Kidney tubule cell (primary cell): ENCODE measurements at regions not wholly inside any gene's neighbourhood (a gene's known extent, or its start where the extent isn't known, plus 50 kb on each side); places are given as distances from the start of the nearest gene placed in this dataset.
A peak's percentile ranks its signal among the peaks of the same experiment; 100 is the strongest.
"Not testable (repeated sequence)": the region's sequence is repeated elsewhere in the genome, so short reads cannot be mapped to it uniquely, and the experiment has no call there.

Source experiments
- DNase-seq: peaks from one replicate; pipeline ENCODE4 v3.0.0-alpha.2; 2018; ENCODE audit warnings: low spot score

DNA sequence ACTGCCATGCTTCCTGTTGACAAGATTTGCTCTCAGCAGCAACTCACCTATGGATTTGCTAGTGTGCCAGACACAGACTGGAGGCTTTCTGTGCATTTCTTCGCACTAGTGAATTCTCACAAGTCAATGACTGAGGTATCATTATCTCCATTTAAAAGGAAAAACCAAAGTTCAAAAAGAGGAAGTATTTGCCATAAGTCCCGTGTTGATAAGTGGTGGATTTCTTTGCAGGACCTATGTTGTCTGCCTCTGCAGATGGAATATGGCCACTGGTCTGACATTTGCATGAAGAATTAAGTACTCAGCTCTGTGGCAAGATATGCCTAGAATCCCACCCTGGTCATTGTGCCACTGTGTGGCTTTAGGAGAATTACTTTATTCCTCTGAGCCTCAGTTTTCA, 299.6 kb downstream of the PAX3 start:
- no peak for DNase-seq

DNA sequence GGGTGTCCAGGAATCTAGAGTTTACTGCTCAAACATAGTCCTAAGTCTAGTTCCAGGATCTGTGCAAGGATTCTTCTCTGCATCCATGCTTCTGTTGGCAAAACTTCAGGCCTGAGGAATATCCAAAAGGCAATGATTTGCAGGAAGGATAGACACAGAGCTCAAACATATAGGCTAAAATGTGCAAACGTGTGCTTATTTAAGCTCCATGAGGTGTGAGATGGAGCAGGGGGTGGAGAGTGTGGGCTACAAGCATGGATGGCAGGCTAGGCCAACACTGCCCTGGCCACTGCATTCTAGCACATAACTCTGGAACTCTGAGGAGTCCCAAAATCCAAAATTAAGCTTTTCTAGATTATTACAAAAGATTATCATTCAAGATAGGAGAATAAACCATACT, 301.1 kb downstream of the PAX3 start:
- DNase-seq = no peak

- peak; percentile 94 for DNase-seq
Observed at GRCh38 chr2:221997100-221997499, 301.7 kb downstream of the PAX3 start.

DNA sequence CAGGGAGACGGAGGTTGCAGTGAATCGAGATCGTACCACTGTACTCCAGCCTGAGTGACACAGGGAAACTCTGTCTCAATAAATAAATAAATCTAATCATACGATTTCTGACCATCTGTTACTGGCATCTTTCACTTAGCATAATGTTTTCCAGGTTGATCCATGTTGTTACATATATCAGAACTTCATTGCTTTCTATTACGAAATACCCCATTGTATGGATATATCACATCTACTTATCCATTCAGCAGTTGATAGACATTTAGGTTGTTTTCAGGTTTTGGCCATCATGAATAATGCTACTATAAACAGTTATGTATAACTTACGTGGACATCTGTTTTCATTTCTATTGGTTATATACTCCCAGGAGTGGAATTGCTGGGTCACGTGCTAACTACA, 303.9 kb downstream of the PAX3 start:
- no peak for DNase-seq

DNA sequence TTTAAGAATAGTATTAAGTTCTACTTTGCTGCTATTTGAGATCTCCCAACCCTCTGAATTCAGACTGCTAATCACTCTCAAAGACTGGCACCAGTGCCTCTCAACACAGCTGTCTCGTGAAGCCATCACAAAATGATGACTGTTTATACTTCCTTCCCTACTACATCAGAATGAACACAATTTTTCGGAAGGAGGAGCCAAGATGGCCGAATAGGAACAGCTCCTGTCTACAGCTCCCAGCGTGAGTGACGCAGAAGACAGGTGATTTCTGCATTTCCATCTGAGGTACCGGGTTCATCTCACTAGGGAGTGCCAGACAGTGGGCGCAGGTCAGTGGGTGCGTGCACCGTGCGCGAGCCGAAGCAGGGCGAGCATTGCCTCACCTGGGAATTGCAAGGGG, 314.4 kb downstream of the PAX3 start:
- not testable (repeated sequence) for DNase-seq

DNA sequence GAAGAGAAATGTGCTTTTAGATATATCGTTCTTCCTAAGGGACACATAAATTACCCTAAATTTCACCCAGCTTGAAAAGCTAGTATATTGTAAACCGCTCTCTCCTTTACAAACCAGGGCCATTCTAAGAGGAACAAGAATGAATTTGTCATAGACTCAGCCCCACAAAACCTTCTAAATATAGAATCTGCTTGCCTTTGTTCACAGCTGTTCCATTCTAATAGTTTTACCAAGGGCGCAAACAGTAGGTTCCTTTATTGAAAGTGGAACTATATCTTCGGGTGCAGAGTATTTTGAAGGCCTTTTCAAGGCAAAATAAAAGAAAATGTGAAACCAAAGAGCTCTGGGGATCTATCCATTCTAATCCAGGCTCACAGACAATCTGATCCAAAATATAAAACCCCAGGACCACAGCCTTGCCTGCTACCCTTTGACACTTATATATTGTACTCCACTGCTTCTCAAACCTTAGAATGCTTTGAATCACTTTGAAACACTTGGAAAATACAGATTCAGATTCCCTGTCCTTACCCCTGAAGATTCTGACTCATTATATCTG, 316.8 kb downstream of the PAX3 start:
- DNase-seq = no peak

GRCh38 chr2:221975151-221975550, 323.6 kb downstream of the PAX3 start:
- DNase-seq = no peak

DNA sequence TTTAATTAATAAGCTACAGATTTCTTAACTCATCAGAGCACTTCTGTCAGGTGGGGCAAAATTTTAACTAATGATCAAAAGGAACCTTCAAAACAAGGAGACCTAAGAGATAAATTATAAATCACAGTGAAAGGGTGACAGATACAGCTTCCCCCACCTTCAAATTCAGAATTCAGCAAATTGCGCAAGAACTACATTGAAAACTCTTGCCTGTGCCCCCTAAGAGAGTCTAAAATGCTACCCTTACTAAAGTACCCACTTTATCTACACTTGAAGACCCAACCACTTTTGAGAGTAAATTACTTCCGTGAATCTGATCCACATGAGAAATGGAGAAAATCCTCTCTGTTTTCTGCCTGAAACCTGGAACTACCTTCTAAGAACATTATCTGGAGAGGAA, 324.9 kb downstream of the PAX3 start:
- DNase-seq = no peak

- no peak for DNase-seq
Observed at GRCh38 chr2:221973502-221973901, 325.3 kb downstream of the PAX3 start.

DNA sequence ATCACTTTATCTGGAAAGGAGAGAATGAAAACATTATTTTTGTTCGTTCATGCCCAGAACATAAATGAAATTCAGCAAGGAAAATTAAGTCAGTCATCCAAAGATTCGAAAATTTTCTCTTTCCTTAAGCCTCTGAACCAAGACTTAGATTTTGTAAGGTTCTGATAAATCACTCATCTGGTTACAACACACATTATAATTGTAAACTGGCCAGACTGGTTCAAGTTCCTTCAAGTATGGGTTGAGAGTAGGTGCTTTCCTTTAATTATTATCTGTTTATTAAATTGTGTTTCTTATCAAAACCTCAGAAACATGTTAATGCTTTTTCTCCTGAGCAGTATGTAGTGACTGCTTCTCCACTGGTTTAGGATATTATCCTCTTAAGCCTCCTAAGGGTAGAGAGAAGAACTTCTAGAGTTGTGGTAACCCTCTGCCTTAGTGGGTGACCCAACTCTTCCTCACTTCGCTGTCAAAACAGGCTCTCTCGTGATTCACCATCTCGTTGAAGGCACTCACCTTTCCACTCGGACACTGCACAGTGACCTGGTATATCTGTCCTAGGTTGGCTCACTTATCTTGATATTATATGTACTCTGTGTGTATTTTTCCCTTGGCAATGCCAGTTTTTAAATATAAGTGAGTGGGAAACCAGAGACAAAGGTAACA, 325.9 kb downstream of the PAX3 start:
- DNase-seq = no peak

- no peak for DNase-seq
Observed at GRCh38 chr2:221970389-221970788, 328.4 kb downstream of the PAX3 start.

DNA sequence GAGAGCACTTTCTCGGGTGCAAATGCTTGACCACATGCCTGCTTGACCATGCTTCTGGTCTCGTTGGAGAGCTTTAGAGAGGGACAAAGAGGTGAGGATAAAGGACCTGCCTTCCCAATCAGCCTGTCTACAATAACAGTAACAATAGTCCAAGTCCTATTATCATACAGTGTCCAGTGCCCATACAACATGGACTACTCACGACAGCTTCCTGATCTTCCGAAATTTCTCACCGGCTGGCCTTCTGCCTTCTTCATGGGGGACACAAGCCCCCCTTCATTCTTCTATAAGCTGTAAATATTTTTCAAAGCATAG, 329.0 kb downstream of the PAX3 start:
- DNase-seq = no peak

- DNase-seq = peak; percentile 56
Observed at GRCh38 chr2:221969087-221969829, 329.5 kb downstream of the PAX3 start.

GRCh38 chr2:221962186-221962585, 336.6 kb downstream of the PAX3 start:
- no peak for DNase-seq

DNA sequence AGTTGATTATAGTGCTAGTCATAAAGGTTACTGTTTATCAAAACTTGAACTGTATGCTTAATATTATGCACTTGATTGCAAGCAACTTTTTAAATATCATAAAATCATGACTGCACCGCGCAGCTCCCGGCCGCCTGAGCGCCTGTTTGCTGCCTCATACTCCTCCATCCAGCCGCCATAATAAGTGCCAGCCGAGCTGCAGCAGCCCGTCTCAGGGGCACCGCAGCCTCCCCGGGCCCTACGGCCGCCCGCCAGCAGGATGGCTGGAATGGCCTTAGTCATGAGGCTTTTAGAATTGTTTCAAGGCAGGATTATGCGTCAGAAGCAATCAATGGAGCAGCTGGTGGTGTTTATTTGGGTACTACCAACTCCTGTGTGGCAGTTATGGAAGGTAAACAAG, 337.2 kb downstream of the PAX3 start:
- DNase-seq = no peak

- DNase-seq = peak; percentile 8
Observed at GRCh38 chr2:221958224-221958623, 340.6 kb downstream of the PAX3 start.

DNA sequence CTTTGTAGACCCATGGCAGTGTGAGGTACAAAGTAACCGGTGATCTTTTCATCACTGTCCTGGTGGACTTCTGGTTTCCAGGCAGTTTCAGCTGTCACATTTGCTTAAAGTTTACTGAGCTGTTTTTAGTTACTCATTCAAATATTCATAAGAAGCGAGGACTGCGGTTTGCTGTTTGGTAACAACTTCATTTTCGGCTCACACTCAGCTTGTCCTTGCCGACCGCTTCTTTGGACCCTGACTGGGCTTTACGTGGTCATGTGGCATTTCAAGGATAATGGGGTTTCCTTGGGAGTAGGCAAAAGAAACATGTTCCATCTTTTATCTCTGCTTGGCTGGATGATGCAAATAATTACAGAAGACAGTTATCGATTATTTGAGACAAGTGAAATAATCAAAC, 350.7 kb downstream of the PAX3 start:
- DNase-seq = no peak

- not testable (repeated sequence) for DNase-seq
Observed at GRCh38 chr2:221944452-221944851, 354.3 kb downstream of the PAX3 start.

DNA sequence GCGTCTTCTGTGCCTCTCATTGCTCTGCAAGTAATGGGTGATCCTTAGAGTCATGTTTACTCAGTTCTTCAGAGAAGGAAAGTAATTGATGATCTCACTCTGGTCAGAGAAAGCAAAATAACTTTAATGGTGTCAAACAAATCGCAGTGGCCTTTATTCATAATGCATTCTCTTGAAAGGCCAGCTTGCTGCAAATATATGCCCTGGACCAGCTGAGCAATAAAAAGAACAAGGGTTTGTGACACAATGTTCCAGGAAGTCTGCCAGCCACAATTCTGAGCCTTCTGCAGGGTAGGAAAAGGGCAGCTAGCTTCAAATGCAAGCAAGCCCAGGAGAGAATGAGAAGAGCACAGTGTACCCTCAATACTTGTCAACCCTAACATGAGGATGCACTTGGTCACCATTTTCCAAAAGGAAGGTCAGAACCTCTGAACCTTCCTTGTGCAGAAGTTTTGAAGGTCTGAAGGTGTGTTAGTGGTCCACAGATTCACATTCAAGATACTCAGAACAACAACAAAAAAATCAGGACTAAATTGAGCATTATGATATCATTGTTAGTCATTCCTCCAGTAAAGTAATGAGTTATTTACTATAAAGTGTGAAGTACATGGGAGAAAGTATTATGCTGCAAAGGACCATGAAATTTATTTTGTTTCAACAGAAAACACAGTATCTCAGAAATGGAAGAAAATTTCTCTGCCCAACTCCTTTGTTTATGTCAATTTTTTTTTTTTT, 355.6 kb downstream of the PAX3 start:
- DNase-seq = peak; percentile 77

- DNase-seq = no peak
Observed at GRCh38 chr2:221931251-221931991, 359.3 kb upstream of the EPHA4 start.

DNA sequence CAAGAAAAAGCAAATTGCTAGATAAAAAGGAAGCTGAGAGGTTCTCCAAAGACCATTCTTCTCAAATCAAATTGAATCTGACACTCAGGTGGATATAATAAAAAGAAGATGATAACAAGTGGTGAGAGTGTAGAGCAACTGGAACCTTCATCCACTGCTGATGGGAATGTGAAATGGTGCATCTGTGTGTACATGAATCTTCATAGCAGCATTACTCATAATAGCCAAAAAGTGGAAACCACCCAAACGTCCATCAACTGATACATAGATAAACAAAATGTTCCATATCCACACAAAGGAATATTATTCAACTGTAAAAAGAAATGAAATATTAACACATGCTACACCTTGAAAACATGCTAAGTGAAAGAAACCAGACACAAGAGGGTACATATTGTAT, 357.2 kb upstream of the EPHA4 start:
- DNase-seq = no peak

- DNase-seq = no peak
Observed at GRCh38 chr2:221926327-221926726, 354.2 kb upstream of the EPHA4 start.
